ENCODE measurements at regions not wholly inside any gene's neighbourhood (a gene's known extent, or its start where the extent isn't known, plus 50 kb on each side); places are given as distances from the start of the nearest gene placed in this dataset.

DNA sequence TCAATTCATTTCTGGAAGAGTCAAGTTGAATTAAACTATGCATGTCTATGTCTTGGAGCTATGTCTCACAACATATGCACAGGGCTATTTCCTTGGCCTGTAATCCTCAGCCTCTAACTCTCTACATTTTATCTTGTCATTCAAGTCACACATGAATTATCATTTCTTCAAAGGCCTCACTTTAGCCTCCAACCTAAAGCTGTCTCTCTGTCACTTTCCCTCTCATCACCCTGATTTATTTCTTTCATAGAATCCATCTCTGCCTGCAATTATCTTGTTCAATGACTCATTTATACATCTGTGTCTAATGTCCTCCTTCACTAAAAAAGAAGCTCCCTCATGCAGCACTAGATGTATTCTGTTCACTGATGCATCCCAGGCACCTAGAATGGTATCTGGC is 614.2 kb upstream of the REG3G start:
- Histone ChIP-seq H3K27ac (no peak overlapping the region), H3K27me3 (no peaks in the 10 kb centered on the region), H3K36me3 (no peaks in the 10 kb centered on the region), H3K4me1 (no peaks in the 10 kb centered on the region), H3K9me3 (peaks cover 0 to 6% of the 10 kb centered on the region in 2 donors), H3K4me3 (no peak overlapping the region)
- DNase-seq (ENCODE audit: low spot score), result no peak
- TF ChIP-seq, protein P1, sequence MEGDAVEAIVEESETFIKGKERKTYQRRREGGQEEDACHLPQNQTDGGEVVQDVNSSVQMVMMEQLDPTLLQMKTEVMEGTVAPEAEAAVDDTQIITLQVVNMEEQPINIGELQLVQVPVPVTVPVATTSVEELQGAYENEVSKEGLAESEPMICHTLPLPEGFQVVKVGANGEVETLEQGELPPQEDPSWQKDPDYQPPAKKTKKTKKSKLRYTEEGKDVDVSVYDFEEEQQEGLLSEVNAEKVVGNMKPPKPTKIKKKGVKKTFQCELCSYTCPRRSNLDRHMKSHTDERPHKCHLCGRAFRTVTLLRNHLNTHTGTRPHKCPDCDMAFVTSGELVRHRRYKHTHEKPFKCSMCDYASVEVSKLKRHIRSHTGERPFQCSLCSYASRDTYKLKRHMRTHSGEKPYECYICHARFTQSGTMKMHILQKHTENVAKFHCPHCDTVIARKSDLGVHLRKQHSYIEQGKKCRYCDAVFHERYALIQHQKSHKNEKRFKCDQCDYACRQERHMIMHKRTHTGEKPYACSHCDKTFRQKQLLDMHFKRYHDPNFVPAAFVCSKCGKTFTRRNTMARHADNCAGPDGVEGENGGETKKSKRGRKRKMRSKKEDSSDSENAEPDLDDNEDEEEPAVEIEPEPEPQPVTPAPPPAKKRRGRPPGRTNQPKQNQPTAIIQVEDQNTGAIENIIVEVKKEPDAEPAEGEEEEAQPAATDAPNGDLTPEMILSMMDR (IDR thresholded peaks at IDR 0.05), result no peak

DNA sequence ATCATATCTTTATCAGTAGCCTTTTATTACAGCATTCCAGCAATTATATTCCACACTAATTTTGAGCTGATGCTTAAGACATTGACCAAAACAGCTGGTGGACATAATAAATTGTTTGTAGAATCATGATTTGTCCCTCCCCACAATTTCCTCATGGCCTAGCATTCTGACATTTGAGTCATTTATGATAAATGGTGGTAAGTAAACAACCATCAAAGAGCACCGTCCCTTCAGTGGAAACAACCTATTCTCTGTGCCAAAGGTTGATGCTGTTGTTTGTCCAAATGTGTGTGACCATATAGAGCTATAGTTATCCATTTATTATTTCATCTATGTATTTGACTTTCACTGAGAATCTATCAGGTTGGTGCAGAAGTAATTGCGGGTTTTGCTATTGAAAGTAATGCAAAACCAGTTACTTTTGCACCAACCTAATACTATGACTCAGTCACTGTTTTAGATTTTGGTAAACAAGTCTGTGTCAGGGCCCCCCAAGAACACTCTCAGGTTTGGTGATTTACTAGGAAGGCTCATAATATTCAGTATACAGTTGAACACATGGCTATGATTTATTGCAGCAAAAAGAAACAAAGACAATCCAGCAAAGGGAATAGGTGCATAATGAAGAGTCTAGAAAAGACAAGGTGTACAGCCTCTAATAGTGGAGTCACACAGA is 608.7 kb upstream of the REG3G start:
- no peak overlapping the region for H3K4me3 ChIP-seq
- H3K36me3 ChIP-seq, result no peaks in the 10 kb centered on the region
- no peaks in the 10 kb centered on the region for H3K4me1 ChIP-seq
- TF ChIP-seq, protein P1 (IDR thresholded peaks at IDR 0.05), result no peak
- peaks cover 0 to 6% of the 10 kb centered on the region in 2 donors for H3K9me3 ChIP-seq
- no peak for DNase-seq (ENCODE audit: low spot score)
- H3K27ac ChIP-seq, result no peak overlapping the region
- H3K27me3 ChIP-seq, result no peaks in the 10 kb centered on the region

DNA sequence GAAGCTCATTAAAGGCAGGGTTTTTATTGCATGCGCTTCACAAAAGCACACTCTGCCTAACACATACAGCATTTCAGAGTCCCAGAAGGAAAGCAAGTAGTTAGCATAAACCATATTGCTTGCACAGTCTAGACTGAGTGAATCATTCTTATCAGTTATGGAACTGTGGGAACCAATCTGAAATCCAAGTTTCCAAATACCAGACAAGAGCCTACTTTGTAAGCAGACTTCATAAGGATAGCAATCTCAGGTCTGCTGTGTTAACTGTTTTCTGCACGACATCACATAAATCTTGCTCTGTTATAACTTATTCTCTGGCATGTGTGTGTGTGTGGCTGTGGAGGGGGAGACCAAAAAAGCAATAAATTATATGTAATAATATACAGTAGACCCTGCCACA is 608.1 kb upstream of the REG3G start:
- no peaks in the 10 kb centered on the region for H3K27me3 ChIP-seq
- TF ChIP-seq, protein P1 (IDR thresholded peaks at IDR 0.05), result no peak
- H3K9me3 ChIP-seq, result peaks cover 0 to 6% of the 10 kb centered on the region in 2 donors
- no peaks in the 10 kb centered on the region for H3K36me3 ChIP-seq
- no peaks in the 10 kb centered on the region for H3K4me1 ChIP-seq
- no peak overlapping the region for H3K4me3 ChIP-seq
- DNase-seq (ENCODE audit: low spot score), result no peak
- H3K27ac ChIP-seq, result no peak overlapping the region

DNA sequence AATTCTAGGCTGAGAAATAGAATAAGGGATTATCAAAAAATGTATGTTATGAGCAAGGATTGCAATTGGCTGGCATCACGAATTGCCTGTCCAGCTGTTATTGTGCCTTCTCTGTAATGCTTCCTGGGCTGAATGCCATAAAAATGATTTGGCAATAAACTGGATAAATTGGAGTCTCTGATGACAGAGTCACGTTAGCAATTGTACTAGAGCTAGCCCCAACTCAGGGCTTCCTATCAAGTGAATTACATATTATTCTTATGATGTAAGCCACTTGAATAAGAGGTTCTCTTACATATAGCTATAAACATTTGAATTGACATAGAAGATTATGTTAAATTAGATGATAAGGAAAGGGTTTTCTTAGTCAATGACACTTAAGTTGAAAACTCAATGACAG is 607.5 kb upstream of the REG3G start:
- no peak for DNase-seq (ENCODE audit: low spot score)
- Histone ChIP-seq H3K9me3 (peaks cover 0 to 6% of the 10 kb centered on the region in 2 donors), H3K36me3 (no peaks in the 10 kb centered on the region), H3K27me3 (no peaks in the 10 kb centered on the region), H3K4me3 (no peak overlapping the region), H3K27ac (no peak overlapping the region), H3K4me1 (no peaks in the 10 kb centered on the region)
- TF ChIP-seq, protein P1 (IDR thresholded peaks at IDR 0.05), result no peak

DNA sequence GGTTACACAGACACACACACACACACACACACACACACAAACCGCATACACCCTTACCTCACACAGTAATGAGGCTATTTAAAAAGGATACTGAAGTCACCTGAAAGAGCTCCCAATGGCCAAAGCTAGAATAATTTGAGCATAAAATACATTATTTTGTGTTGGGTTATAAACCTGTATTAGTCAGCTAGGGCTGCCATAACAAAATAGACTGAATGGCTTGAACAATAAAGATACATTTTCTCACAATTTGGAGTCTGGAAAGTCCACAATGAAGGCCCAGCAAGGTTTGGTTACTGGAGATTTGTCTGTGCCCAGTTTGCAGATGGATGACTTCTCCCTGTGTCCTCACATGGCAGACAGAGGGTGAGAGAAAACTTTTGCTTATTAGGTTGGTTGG is 605.4 kb upstream of the REG3G start:
- Histone ChIP-seq H3K4me3 (no peak overlapping the region), H3K9me3 (no peaks in the 10 kb centered on the region), H3K4me1 (no peaks in the 10 kb centered on the region), H3K36me3 (no peaks in the 10 kb centered on the region), H3K27me3 (no peaks in the 10 kb centered on the region), H3K27ac (no peak overlapping the region)
- TF ChIP-seq, protein P1 (IDR thresholded peaks at IDR 0.05), result no peak
- no peak for DNase-seq (ENCODE audit: low spot score)

DNA sequence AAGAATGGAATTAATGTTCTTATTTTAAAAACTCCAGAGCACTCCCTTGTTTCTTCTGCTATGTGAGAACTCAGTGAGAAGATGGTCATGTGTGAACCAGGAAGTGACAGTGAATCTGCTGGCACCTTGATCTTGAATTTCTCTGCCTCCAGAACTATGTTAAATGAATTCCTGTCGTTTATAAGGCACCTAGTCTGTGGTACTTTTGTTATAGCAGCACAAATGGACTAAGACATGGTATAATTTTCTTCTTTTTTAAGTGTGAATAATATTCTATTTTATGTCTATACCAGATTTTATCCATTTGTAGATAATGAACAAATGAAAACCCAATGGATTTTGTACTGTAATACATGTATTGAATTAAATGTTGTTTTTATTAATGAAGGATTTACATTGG is 601.9 kb upstream of the REG3G start:
- TF ChIP-seq, protein P1 (IDR thresholded peaks at IDR 0.05), result no peak
- H3K27ac ChIP-seq, result no peak overlapping the region
- H3K9me3 ChIP-seq, result no peaks in the 10 kb centered on the region
- H3K4me3 ChIP-seq, result no peak overlapping the region
- H3K4me1 ChIP-seq, result no peaks in the 10 kb centered on the region
- no peaks in the 10 kb centered on the region for H3K27me3 ChIP-seq
- no peaks in the 10 kb centered on the region for H3K36me3 ChIP-seq
- DNase-seq (ENCODE audit: low spot score), result no peak

Measured in right atrium auricular region (tissue), 2 donors.